ENCODE measurements at regions not wholly inside any gene's neighbourhood (a gene's known extent, or its start where the extent isn't known, plus 50 kb on each side); places are given as distances from the start of the nearest gene placed in this dataset.

DNA sequence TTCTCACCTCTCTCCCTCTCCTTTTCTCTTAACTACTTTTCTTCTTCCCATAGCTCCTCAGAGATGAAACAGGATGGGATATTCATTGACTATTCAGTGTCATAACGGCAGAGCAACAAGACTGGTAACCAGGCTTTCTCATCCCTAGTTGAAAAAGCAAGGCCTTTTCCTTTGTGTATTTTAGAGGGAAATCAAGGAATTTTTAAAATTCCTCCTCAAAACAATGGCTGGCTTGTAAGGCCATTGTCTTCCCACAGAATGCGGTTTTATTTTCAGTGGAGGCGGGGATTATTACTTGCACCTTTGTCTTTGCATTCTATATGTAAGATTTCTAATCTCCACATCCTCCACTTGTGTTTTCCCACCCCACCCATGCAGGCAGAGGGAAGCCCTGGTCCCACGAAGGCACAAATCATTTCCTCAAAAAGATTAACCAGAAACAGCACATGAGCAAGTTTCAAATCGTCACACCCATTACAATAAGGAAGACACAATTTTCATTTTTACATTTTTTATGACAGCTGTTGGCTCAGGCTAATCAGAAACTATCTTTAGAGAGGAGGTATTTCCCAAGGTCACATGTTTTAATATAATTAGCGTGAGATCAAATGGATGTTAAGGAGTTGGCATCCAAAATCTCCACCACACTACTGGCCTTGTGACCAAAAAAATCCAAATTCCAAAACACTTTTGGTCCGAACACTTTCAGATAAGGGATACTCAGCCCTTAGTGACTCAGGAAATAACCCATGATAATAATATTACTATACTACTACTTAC is 53.0 kb upstream of the KDR start:
- H3K9ac ChIP-seq (ENCODE audit: low read length) = no peak overlapping the region
- no peaks in the 10 kb centered on the region for H3K36me3 ChIP-seq (ENCODE audit: insufficient read depth, low read length)
- H3K4me3 ChIP-seq (ENCODE audit: insufficient read depth, low read depth, low read length) = no peak overlapping the region
- no peaks in the 10 kb centered on the region for H3K79me2 ChIP-seq (ENCODE audit: insufficient read depth, low read length)
- H3K4me2 ChIP-seq (ENCODE audit: low read length) = no peak overlapping the region
- no peak for TF ChIP-seq EZH2 (IDR thresholded peaks at IDR 0.05; ENCODE audit: insufficient read depth, low read length)
- TF ChIP-seq, protein P1, sequence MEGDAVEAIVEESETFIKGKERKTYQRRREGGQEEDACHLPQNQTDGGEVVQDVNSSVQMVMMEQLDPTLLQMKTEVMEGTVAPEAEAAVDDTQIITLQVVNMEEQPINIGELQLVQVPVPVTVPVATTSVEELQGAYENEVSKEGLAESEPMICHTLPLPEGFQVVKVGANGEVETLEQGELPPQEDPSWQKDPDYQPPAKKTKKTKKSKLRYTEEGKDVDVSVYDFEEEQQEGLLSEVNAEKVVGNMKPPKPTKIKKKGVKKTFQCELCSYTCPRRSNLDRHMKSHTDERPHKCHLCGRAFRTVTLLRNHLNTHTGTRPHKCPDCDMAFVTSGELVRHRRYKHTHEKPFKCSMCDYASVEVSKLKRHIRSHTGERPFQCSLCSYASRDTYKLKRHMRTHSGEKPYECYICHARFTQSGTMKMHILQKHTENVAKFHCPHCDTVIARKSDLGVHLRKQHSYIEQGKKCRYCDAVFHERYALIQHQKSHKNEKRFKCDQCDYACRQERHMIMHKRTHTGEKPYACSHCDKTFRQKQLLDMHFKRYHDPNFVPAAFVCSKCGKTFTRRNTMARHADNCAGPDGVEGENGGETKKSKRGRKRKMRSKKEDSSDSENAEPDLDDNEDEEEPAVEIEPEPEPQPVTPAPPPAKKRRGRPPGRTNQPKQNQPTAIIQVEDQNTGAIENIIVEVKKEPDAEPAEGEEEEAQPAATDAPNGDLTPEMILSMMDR (IDR thresholded peaks at IDR 0.05; ENCODE audit: insufficient read depth, low read depth, low read length) = no peak
- no peak overlapping the region for H3K27ac ChIP-seq (ENCODE audit: low read depth, low read length)
- DNase-seq (ENCODE audit: low read depth) (no peak), FAIRE-seq (no peak)
- Mint-ChIP-seq H3K36me3 (ENCODE audit: low read depth, unreplicated experiment) (no peaks in the 10 kb centered on the region), H3K4me1 (ENCODE audit: low read depth, unreplicated experiment) (peaks cover 37% of the 10 kb centered on the region), H3K27ac (ENCODE audit: unreplicated experiment) (peak overlapping the region; percentile 15), H3K4me3 (ENCODE audit: unreplicated experiment) (no peak overlapping the region), H3K27me3 (ENCODE audit: low read depth, unreplicated experiment) (no peaks in the 10 kb centered on the region), H3K9me3 (ENCODE audit: unreplicated experiment) (peaks cover 2% of the 10 kb centered on the region)
- peaks cover 42% of the 10 kb centered on the region for H3K4me1 ChIP-seq (ENCODE audit: insufficient read depth, low read length)
- H3K27me3 ChIP-seq (ENCODE audit: insufficient read depth, low read length) = no peaks in the 10 kb centered on the region
- H4K20me1 ChIP-seq (ENCODE audit: insufficient read depth, low read length) = no peaks in the 10 kb centered on the region
- no peaks in the 10 kb centered on the region for H3K9me3 ChIP-seq (ENCODE audit: insufficient read depth, low read depth, low read length)
- no peak overlapping the region for H2AFZ ChIP-seq (ENCODE audit: low read depth, low read length)

DNA sequence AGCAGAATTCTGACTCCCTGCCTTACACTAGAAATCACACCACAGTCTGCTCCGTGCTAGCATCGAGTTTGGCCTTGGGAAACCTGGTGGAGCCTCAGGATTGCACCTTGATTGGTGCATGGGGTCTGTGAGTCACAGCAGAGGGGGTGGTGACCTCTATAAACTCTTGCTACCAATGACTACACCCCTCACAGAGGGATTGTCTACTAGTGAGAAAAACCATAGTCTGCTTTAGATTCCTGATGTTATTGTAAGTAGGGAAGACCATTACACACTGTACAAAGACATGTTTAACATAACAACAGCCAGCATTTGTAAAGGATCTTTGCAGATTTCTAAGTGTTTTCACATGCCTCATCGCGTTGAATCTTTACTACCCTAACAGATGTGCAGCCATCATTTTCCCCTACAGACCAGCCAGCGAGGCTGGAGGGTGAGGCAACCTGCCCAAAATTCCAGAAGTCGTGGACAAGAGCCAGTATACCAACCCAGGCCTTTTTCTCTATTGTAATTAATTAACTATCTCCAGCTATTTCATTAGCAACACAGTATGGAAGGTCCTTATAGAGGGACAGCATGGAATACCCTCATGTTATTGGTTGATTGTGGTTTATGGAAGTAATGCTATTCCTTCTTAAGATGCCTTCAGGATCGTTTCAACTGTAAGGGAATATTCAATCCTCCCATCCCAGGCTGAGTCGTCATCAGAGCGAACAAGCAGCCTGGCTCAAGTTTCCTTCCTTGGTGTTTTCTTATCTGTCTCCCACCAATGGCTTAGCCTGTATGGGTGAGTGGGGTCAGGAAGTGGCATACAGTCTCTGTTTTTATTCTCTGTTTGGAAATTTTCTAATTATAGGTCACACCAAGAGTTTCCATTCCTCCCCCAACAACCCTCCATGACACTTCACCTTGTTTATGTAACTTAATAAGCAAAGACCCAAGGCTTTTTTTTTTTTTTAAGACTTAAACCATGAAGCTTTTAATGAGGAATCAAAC is 55.9 kb upstream of the KDR start:
- Histone ChIP-seq H3K9ac (ENCODE audit: low read length) (no peak overlapping the region), H3K27me3 (ENCODE audit: insufficient read depth, low read length) (no peaks in the 10 kb centered on the region), H3K4me1 (ENCODE audit: insufficient read depth, low read length) (peaks cover 41% of the 10 kb centered on the region), H3K36me3 (ENCODE audit: insufficient read depth, low read length) (no peaks in the 10 kb centered on the region), H2AFZ (ENCODE audit: low read depth, low read length) (peak overlapping the region; percentile 40), H3K27ac (ENCODE audit: low read depth, low read length) (peak overlapping the region; percentile 40), H3K4me3 (ENCODE audit: insufficient read depth, low read depth, low read length) (no peak overlapping the region), H3K4me2 (ENCODE audit: low read length) (peak overlapping the region; percentile 67), H3K79me2 (ENCODE audit: insufficient read depth, low read length) (no peaks in the 10 kb centered on the region), H3K9me3 (ENCODE audit: insufficient read depth, low read depth, low read length) (no peaks in the 10 kb centered on the region), H4K20me1 (ENCODE audit: insufficient read depth, low read length) (no peaks in the 10 kb centered on the region)
- H3K9me3 Mint-ChIP-seq (ENCODE audit: unreplicated experiment) = peaks cover 2% of the 10 kb centered on the region
- peaks cover 52% of the 10 kb centered on the region for H3K4me1 Mint-ChIP-seq (ENCODE audit: low read depth, unreplicated experiment)
- TF ChIP-seq EZH2 (IDR thresholded peaks at IDR 0.05; ENCODE audit: insufficient read depth, low read length) = no peak
- TF ChIP-seq, protein P1 (IDR thresholded peaks at IDR 0.05; ENCODE audit: insufficient read depth, low read depth, low read length) = no peak
- DNase-seq (ENCODE audit: low read depth) (peak; percentile 74), FAIRE-seq (peak; percentile 45)
- H3K4me3 Mint-ChIP-seq (ENCODE audit: unreplicated experiment) = no peak overlapping the region
- no peaks in the 10 kb centered on the region for H3K27me3 Mint-ChIP-seq (ENCODE audit: low read depth, unreplicated experiment)
- no peaks in the 10 kb centered on the region for H3K36me3 Mint-ChIP-seq (ENCODE audit: low read depth, unreplicated experiment)
- H3K27ac Mint-ChIP-seq (ENCODE audit: unreplicated experiment) = peak overlapping the region; percentile 50

All from astrocyte (in vitro differentiated cells and primary cell).